A673 (cell line): ENCODE measurements at regions not wholly inside any gene's neighbourhood (a gene's known extent, or its start where the extent isn't known, plus 50 kb on each side); places are given as distances from the start of the nearest gene placed in this dataset.

Source experiments
- BruUV-seq: library from RNA; stranded (reverse); fragments of 400-500 nt; replicated peaks from 2 replicates; lab custom pipeline; 2021; lab: Mats Ljungman, UMichigan
- CTCF ChIA-PET: fragments of 300-600 bp; sonication (Branson Sonifier 250); formaldehyde crosslinking; loops from one replicate; lab custom pipeline; 2022; ENCODE audit warnings: antibody characterized with exemption; lab: Charles Lee
- POLR2A ChIA-PET: fragments of 300-600 bp; sonication (Branson Sonifier 250); formaldehyde crosslinking; loops from one replicate; lab custom pipeline; 2022; ENCODE audit warnings: antibody characterized with exemption; ENCODE audit not compliant: low non-redundant PET; lab: Charles Lee
- DNase-seq: peaks from one replicate; pipeline ENCODE4 v3.0.0-alpha.2; 2015; ENCODE audit warnings: low spot score
- H3K27ac ChIP-seq: fragments of 200-600 bp; sonication (generic); 2 replicates; pipeline ENCODE4 v1.5.1; 2016; ENCODE audit warnings: mixed run types, low read depth, mild to moderate bottlenecking, mixed read lengths, antibody characterized with exemption, low read length; ENCODE audit not compliant: poor library complexity, severe bottlenecking
- H3K27me3 ChIP-seq: fragments of 200-600 bp; sonication (generic); replicated peaks from 2 replicates; pipeline ENCODE4 v1.6.1; 2017; ENCODE audit warnings: mixed run types, low read depth, mild to moderate bottlenecking, mixed read lengths, antibody characterized with exemption, low read length; ENCODE audit not compliant: insufficient read depth, poor library complexity
- H3K36me3 ChIP-seq: fragments of 200-600 bp; sonication (generic); 2 replicates; pipeline ENCODE4 v1.6.1; 2016; ENCODE audit warnings: mixed run types, mild to moderate bottlenecking, mixed read lengths, antibody characterized with exemption, low read length; ENCODE audit not compliant: insufficient read depth, poor library complexity, severe bottlenecking
- H3K4me1 ChIP-seq: fragments of 200-600 bp; sonication (generic); 2 replicates; pipeline ENCODE4 v1.6.1; 2017; ENCODE audit warnings: mixed run types, mild to moderate bottlenecking, mixed read lengths, antibody characterized with exemption, low read length; ENCODE audit not compliant: insufficient read depth, poor library complexity, severe bottlenecking
- H3K4me3 ChIP-seq: fragments of 200-600 bp; sonication (generic); 2 replicates; pipeline ENCODE4 v1.5.1; 2016; ENCODE audit warnings: low read depth, mixed run types, mild to moderate bottlenecking, mixed read lengths, low read length; ENCODE audit not compliant: poor library complexity, severe bottlenecking
- H3K9me3 ChIP-seq: fragments of 200-600 bp; sonication (generic); 2 replicates; pipeline ENCODE4 v1.6.1; 2016; ENCODE audit warnings: mixed run types, low read depth, mild to moderate bottlenecking, mixed read lengths, antibody characterized with exemption, low read length; ENCODE audit not compliant: poor library complexity, severe bottlenecking
- EZH2 ChIP-seq: fragments of 200-600 bp; sonication (generic); IDR thresholded peaks from 2 replicates; pipeline ENCODE4 v1.6.1; 2017; ENCODE audit warnings: borderline replicate concordance, low read depth, mild to moderate bottlenecking, mixed read lengths, antibody characterized with exemption, low read length; ENCODE audit not compliant: poor library complexity, severe bottlenecking
- intact Hi-C: fragments of 100-400 bp; cut with micrococcal nuclease; formaldehyde crosslinking; loops from one replicate; pipeline ENCODE4 v1.10.0; 2022; ENCODE audit not compliant: unreplicated experiment
- TF ChIP-seq, protein P1 (sequence below): fragments of 300-800, 200-600 bp; sonication (generic); conservative IDR thresholded peaks from 2 replicates; pipeline ENCODE4 v1.5.1; 2017; ENCODE audit warnings: low read depth, mild to moderate bottlenecking, antibody characterized with exemption, low read length, moderate library complexity, mixed read lengths

DNA sequence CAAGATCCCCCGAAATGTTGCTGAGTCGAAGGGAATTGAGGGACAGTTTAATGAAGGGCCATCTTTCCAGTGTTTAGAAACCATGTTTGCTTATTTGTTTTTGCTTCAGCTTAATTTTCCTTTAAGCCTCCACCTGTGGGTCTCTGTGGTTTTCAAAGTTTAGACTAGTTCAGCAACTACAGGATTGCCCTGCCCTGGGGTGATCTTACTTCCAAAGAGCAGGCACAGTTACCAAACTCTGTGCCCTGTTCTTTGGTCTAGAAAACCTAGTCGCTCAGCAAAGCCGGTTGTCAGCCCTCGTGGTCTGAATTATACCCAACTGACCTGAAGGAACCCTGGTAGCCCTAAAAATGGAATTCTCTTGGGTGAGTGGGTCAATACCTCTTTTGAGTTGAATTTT is 219.2 kb upstream of the GMDS start:
- CTCF ChIA-PET, result no interaction called here
- H3K4me3 ChIP-seq, result no peak overlapping the region
- intact Hi-C loops, result no loop called here
- no peak for DNase-seq
- H3K36me3 ChIP-seq, result no peaks in the 10 kb centered on the region
- BruUV-seq, result no TSS peak
- TF ChIP-seq EZH2, result no peak
- TF ChIP-seq, protein P1, sequence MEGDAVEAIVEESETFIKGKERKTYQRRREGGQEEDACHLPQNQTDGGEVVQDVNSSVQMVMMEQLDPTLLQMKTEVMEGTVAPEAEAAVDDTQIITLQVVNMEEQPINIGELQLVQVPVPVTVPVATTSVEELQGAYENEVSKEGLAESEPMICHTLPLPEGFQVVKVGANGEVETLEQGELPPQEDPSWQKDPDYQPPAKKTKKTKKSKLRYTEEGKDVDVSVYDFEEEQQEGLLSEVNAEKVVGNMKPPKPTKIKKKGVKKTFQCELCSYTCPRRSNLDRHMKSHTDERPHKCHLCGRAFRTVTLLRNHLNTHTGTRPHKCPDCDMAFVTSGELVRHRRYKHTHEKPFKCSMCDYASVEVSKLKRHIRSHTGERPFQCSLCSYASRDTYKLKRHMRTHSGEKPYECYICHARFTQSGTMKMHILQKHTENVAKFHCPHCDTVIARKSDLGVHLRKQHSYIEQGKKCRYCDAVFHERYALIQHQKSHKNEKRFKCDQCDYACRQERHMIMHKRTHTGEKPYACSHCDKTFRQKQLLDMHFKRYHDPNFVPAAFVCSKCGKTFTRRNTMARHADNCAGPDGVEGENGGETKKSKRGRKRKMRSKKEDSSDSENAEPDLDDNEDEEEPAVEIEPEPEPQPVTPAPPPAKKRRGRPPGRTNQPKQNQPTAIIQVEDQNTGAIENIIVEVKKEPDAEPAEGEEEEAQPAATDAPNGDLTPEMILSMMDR, result no peak
- H3K27ac ChIP-seq, result no peak overlapping the region
- H3K4me1 ChIP-seq, result no peaks in the 10 kb centered on the region
- peaks cover 18% of the 10 kb centered on the region for H3K27me3 ChIP-seq
- POLR2A ChIA-PET, result no interaction called here
- no peaks in the 10 kb centered on the region for H3K9me3 ChIP-seq

DNA sequence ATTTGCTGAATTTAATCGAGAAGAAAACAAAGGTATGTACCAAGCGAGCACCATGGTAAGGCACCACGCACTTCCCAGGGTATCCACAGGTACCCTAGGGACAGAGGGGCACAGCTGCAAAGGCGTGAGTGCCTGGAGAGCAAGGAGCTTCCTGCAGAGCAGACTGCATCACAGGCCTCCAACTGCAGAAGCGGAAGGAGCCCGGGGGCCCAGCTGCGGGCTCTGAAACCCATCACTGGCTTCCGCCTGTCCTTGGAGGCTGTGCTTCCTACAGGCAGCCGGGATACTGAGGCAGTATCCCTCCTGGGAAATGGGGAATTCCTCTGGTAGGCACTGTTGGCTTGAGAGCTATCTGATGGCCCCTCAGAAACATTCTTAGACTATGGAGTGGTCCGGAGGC is 217.4 kb upstream of the GMDS start:
- intact Hi-C loops, result no loop called here
- CTCF ChIA-PET, result no interaction called here
- Histone ChIP-seq H3K4me1 (no peaks in the 10 kb centered on the region), H3K27ac (no peak overlapping the region), H3K4me3 (no peak overlapping the region), H3K27me3 (peaks cover 17% of the 10 kb centered on the region), H3K9me3 (no peaks in the 10 kb centered on the region), H3K36me3 (no peaks in the 10 kb centered on the region)
- no peak for DNase-seq
- BruUV-seq, result no TSS peak
- TF ChIP-seq, protein P1, result no peak
- no peak for TF ChIP-seq EZH2
- POLR2A ChIA-PET, result no interaction called here

DNA sequence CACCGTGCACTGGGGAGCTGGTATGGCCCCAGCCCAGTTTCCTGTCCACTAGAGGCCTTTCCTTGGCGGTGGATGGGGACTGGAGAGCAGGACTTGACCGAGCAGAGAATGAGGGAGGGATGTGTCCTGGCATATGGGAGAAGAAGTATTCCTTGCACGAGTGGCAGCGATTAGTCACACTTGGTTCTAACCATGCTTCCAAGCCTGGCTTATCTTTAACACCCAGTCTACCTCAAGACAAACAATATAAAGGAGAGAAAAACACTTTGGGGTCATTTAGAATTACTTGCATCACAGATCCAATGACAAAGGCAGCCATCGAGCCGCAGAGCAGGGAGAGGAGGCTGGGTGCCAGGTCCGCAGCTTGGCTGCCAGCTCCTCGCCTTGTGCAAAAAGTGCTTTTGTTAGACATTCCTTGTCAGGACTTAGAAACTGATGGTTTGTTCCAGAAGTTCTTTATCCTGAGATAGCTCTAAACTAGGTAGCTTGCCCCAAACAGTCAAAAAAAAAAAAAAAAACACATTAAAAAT is 214.9 kb upstream of the GMDS start:
- no peak overlapping the region for H3K4me3 ChIP-seq
- POLR2A ChIA-PET, result no interaction called here
- H3K9me3 ChIP-seq, result no peaks in the 10 kb centered on the region
- no peak for TF ChIP-seq EZH2
- TF ChIP-seq, protein P1, result no peak
- H3K27me3 ChIP-seq, result no peaks in the 10 kb centered on the region
- H3K4me1 ChIP-seq, result no peaks in the 10 kb centered on the region
- BruUV-seq, result no TSS peak
- no peak overlapping the region for H3K27ac ChIP-seq
- DNase-seq, result no peak
- CTCF ChIA-PET, result interaction anchor here (0.6 kb wide), 1 partner anchor 908 kb away, joined by 3 read pairs; no protein-coding TSS in a partner anchor
- intact Hi-C loops, result no loop called here
- no peaks in the 10 kb centered on the region for H3K36me3 ChIP-seq
